KMS-11 (cell line): ENCODE measurements at regions not wholly inside any gene's neighbourhood (a gene's known extent, or its start where the extent isn't known, plus 50 kb on each side); places are given as distances from the start of the nearest gene placed in this dataset.

Source experiments
- H2AFZ ChIP-seq: fragments of 200-600 bp; sonication (generic); 2 replicates; pipeline ENCODE4 v1.6.1; 2016; ENCODE audit warnings: antibody characterized with exemption, mixed run types, low read depth
- H3K27ac ChIP-seq: fragments of 200-600 bp; sonication (generic); 2 replicates; pipeline ENCODE4 v1.6.1; 2016; ENCODE audit warnings: mild to moderate bottlenecking, mixed run types
- H3K27me3 ChIP-seq: fragments of 200-600 bp; sonication (generic); 2 replicates; pipeline ENCODE4 v1.6.1; 2017; ENCODE audit warnings: mild to moderate bottlenecking, low read depth, mixed run types, moderate library complexity; ENCODE audit not compliant: insufficient read depth
- H3K36me3 ChIP-seq: fragments of 200-600 bp; sonication (generic); 2 replicates; pipeline ENCODE4 v1.6.1; 2017; ENCODE audit warnings: mild to moderate bottlenecking, mixed run types; ENCODE audit not compliant: insufficient read depth
- H3K4me1 ChIP-seq: fragments of 200-600 bp; sonication (generic); 2 replicates; pipeline ENCODE4 v1.6.1; 2016; ENCODE audit warnings: mild to moderate bottlenecking, low read depth, mixed run types; ENCODE audit not compliant: poor library complexity, severe bottlenecking
- H3K4me2 ChIP-seq: fragments of 200-600 bp; sonication (generic); 2 replicates; pipeline ENCODE4 v1.7.0; 2016; ENCODE audit warnings: mild to moderate bottlenecking, mixed run types
- H3K4me3 ChIP-seq: fragments of 200-600 bp; sonication (generic); IDR thresholded peaks from 2 replicates; pipeline ENCODE4 v1.6.1; 2017; ENCODE audit warnings: low read depth, low read length, mixed read lengths; ENCODE audit not compliant: insufficient read depth
- H3K79me2 ChIP-seq: fragments of 200-600 bp; sonication (generic); 2 replicates; pipeline ENCODE4 v1.6.1; 2016; ENCODE audit warnings: low read depth, mixed run types; ENCODE audit not compliant: insufficient read depth
- H3K9ac ChIP-seq: fragments of 200-600 bp; sonication (generic); 2 replicates; pipeline ENCODE4 v1.6.1; 2016; ENCODE audit warnings: mild to moderate bottlenecking, mixed run types
- H4K20me1 ChIP-seq: fragments of 200-600 bp; sonication (generic); 2 replicates; pipeline ENCODE4 v1.6.1; 2016; ENCODE audit warnings: mild to moderate bottlenecking, mixed run types; ENCODE audit not compliant: insufficient read depth
- CTCF ChIP-seq: fragments of 200-600 bp; sonication (generic); conservative IDR thresholded peaks from 2 replicates; pipeline ENCODE4 v1.6.1; 2017; ENCODE audit warnings: low read depth, mild to moderate bottlenecking, antibody characterized with exemption, low read length, moderate library complexity, mixed read lengths

- H2AFZ ChIP-seq, result no peak overlapping the region
- no peak overlapping the region for H3K4me3 ChIP-seq
- H3K4me2 ChIP-seq, result no peak overlapping the region
- no peak overlapping the region for H3K27ac ChIP-seq
- TF ChIP-seq CTCF, result no peak
- peaks cover 58% of the 10 kb centered on the region for H3K4me1 ChIP-seq
- no peaks in the 10 kb centered on the region for H3K79me2 ChIP-seq
- no peaks in the 10 kb centered on the region for H3K27me3 ChIP-seq
- no peaks in the 10 kb centered on the region for H3K36me3 ChIP-seq
- H3K9ac ChIP-seq, result no peak overlapping the region
- no peaks in the 10 kb centered on the region for H4K20me1 ChIP-seq
Measured at GRCh38 chr6:105759946-105760345, 326.2 kb upstream of the PRDM1 start.

DNA sequence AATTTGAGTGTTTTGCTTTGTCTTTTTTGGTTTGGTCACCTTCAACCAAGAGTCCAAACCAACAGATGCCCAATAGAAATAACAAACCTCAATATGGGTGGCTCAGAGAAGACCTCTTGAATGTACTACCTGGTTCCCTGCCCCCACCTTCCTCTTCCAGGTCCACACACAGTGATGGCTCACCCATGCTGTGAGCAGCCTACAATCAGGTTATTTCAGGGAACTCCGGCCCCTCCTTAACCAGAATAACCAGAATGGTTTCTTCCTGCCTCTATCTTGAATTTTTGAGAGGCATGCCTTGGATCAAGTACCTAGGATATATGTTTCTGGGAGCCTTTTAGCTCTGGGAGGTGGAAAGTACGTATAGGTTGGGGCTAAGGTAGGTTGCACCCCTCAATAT, 327.1 kb upstream of the PRDM1 start:
- Histone ChIP-seq H3K4me3 (no peak overlapping the region), H3K4me2 (peak overlapping the region; percentile 73), H3K36me3 (no peaks in the 10 kb centered on the region), H4K20me1 (no peaks in the 10 kb centered on the region), H3K27ac (peak overlapping the region; percentile 67; the same call in 1 of the 2 replicates), H3K9ac (no peak overlapping the region), H3K79me2 (no peaks in the 10 kb centered on the region), H3K27me3 (0 out of 2 replicates have a peak, but pooled peaks cover 2% of the 10 kb centered on the region), H3K4me1 (peaks cover 58% of the 10 kb centered on the region), H2AFZ (no peak overlapping the region)
- TF ChIP-seq CTCF, result no peak

GRCh38 chr6:105757512-105758200, 328.5 kb upstream of the PRDM1 start:
- no peak overlapping the region for H2AFZ ChIP-seq
- peak overlapping the region; percentile 24; the same call in 1 of the 2 replicates for H3K9ac ChIP-seq
- peak overlapping the region; percentile 67 for H3K27ac ChIP-seq
- H3K36me3 ChIP-seq, result no peaks in the 10 kb centered on the region
- no peaks in the 10 kb centered on the region for H4K20me1 ChIP-seq
- no peaks in the 10 kb centered on the region for H3K79me2 ChIP-seq
- 0 out of 2 replicates have a peak, but pooled peaks cover 2% of the 10 kb centered on the region for H3K27me3 ChIP-seq
- peaks cover 58% of the 10 kb centered on the region for H3K4me1 ChIP-seq
- no peak for TF ChIP-seq CTCF
- H3K4me3 ChIP-seq, result no peak overlapping the region
- peak overlapping the region; percentile 73 for H3K4me2 ChIP-seq

DNA sequence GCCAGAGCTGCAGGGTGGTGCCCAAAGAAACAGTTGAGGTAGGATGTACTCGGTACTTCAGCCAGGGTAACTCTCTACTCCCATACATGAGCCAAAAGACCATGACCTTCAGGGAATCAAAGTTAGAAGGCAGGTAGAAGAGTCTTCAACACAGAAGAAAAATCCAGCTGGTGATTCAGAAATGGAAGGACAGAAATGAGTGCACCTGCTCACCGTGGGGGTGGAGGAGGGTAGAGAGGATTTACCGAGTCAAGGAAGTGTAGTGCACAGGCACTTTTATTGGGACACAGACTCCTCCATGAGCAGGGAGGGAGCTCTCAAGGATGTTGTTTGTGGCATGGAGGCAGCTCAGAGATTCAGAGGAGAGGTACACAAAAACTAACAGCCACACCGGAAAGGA, 330.3 kb upstream of the PRDM1 start:
- H3K27me3 ChIP-seq, result 0 out of 2 replicates have a peak, but pooled peaks cover 2% of the 10 kb centered on the region
- no peak overlapping the region; the same call in 1 of the 2 replicates for H3K4me2 ChIP-seq
- H3K79me2 ChIP-seq, result no peaks in the 10 kb centered on the region
- no peak overlapping the region for H2AFZ ChIP-seq
- no peaks in the 10 kb centered on the region for H4K20me1 ChIP-seq
- no peaks in the 10 kb centered on the region for H3K36me3 ChIP-seq
- H3K9ac ChIP-seq, result no peak overlapping the region
- H3K4me1 ChIP-seq, result peaks cover 57% of the 10 kb centered on the region
- H3K27ac ChIP-seq, result no peak overlapping the region
- TF ChIP-seq CTCF, result no peak
- H3K4me3 ChIP-seq, result no peak overlapping the region
